Liver (tissue), 8 donors: ENCODE measurements at regions not wholly inside any gene's neighbourhood (a gene's known extent, or its start where the extent isn't known, plus 50 kb on each side); places are given as distances from the start of the nearest gene placed in this dataset.

Experiments used
- DNase-seq: peaks from one replicate; pipeline ENCODE4 v3.0.0-alpha.2; 2017; ENCODE audit warnings: low spot score
- H3K27ac ChIP-seq, 2 donors: one replicate each; pipeline ENCODE4 v1.7.0; 2013; ENCODE audit warnings: inconsistent platforms in 2 of 2, low read length in 2 of 2, control low read depth in 1 of 2, low read depth in 1 of 2, mild to moderate bottlenecking in 1 of 2
- H3K27me3 ChIP-seq, 4 donors: one replicate each; pipeline versions ENCODE4 v1.6.1 to v1.7.0; 2013; ENCODE audit warnings: low read length in 3 of 4, inconsistent platforms in 1 of 4, mild to moderate bottlenecking in 1 of 4, moderate library complexity in 1 of 4; ENCODE audit not compliant: control insufficient read depth in 4 of 4, insufficient read depth in 4 of 4
- H3K36me3 ChIP-seq, 4 donors: one replicate each; pipeline versions ENCODE4 v1.6.1 to v1.7.0; 2013; ENCODE audit warnings: low read length in 3 of 4, mild to moderate bottlenecking in 3 of 4, low read depth in 1 of 4, moderate library complexity in 1 of 4; ENCODE audit not compliant: control insufficient read depth in 4 of 4, insufficient read depth in 3 of 4
- H3K4me1 ChIP-seq, 4 donors: one replicate each; pipeline versions ENCODE4 v1.6.1 to v1.7.0; 2013; ENCODE audit warnings: low read length in 3 of 4, mild to moderate bottlenecking in 3 of 4, moderate library complexity in 1 of 4; ENCODE audit not compliant: control insufficient read depth in 4 of 4, insufficient read depth in 4 of 4
- H3K4me3 ChIP-seq, 3 donors: one replicate each; pipeline versions ENCODE4 v1.6.1 to v1.7.0; 2013; ENCODE audit warnings: low read length in 3 of 3, control low read depth in 1 of 3, low read depth in 1 of 3, mild to moderate bottlenecking in 1 of 3
- H3K9ac ChIP-seq, 2 donors: one replicate each; pipeline ENCODE4 v1.7.0; 2013; ENCODE audit warnings: low read length in 2 of 2, mild to moderate bottlenecking in 2 of 2, moderate library complexity in 2 of 2, control low read depth in 1 of 2, low read depth in 1 of 2
- H3K9me3 ChIP-seq, 4 donors: one replicate each; pipeline versions ENCODE4 v1.6.1 to v1.7.0; 2013; ENCODE audit warnings: low read length in 3 of 4; ENCODE audit not compliant: control insufficient read depth in 4 of 4
- ATF3 ChIP-seq: IDR thresholded peaks from 2 replicates; pipeline ENCODE4 v1.6.1; 2016; ENCODE audit warnings: antibody characterized with exemption
- CTCF ChIP-seq: fragments of 150-350 bp; IDR thresholded peaks from 2 replicates; pipeline ENCODE4 v1.5.1; 2017; ENCODE audit warnings: improper control_type of control experiment, low read depth, low read length; ENCODE audit not compliant: missing input control
- EGR1 ChIP-seq, 2 donors: IDR thresholded peaks; 2 replicates each; pipeline ENCODE4 v1.6.1; 2016 to 2018; ENCODE audit warnings: antibody characterized with exemption in 2 of 2, low read depth in 2 of 2
- FOXA1 ChIP-seq: IDR thresholded peaks from 2 replicates; pipeline ENCODE4 v1.6.1; 2016; ENCODE audit warnings: antibody characterized with exemption
- FOXA2 ChIP-seq: IDR thresholded peaks from 2 replicates; pipeline ENCODE4 v1.6.1; 2016; ENCODE audit warnings: antibody characterized with exemption
- GABPA ChIP-seq, 2 donors: IDR thresholded peaks in 1 of 2; conservative IDR thresholded peaks in 1 of 2; 2 replicates each; pipeline ENCODE4 v1.6.1; 2016; ENCODE audit warnings: antibody characterized with exemption in 2 of 2, mild to moderate bottlenecking in 1 of 2, moderate library complexity in 1 of 2
- HNF4A ChIP-seq, 2 donors: conservative IDR thresholded peaks; 2 replicates each; pipeline ENCODE4 v1.6.1; 2016; ENCODE audit warnings: antibody characterized with exemption in 2 of 2, mild to moderate bottlenecking in 2 of 2
- HNF4G ChIP-seq: IDR thresholded peaks from 2 replicates; pipeline ENCODE4 v1.6.1; 2016; ENCODE audit warnings: antibody characterized with exemption
- JUND ChIP-seq, 2 donors: IDR thresholded peaks; 2 replicates each; pipeline ENCODE4 v1.6.1; 2016; ENCODE audit warnings: antibody characterized with exemption in 2 of 2
- MAX ChIP-seq: IDR thresholded peaks from 2 replicates; pipeline ENCODE4 v1.6.1; 2016; ENCODE audit warnings: antibody characterized with exemption
- NR2F2 ChIP-seq: IDR thresholded peaks from 2 replicates; pipeline ENCODE4 v1.6.1; 2016; ENCODE audit warnings: antibody characterized with exemption
- RAD21 ChIP-seq, 2 donors: IDR thresholded peaks; 2 replicates each; pipeline ENCODE4 v1.6.1; 2016; ENCODE audit warnings: antibody characterized with exemption in 2 of 2, mild to moderate bottlenecking in 2 of 2
- REST ChIP-seq: IDR thresholded peaks from 2 replicates; pipeline ENCODE4 v1.6.1; 2016; ENCODE audit warnings: antibody characterized with exemption, mild to moderate bottlenecking
- RXRA ChIP-seq, 2 donors: IDR thresholded peaks; 2 replicates each; pipeline ENCODE4 v1.6.1; 2017 to 2018; ENCODE audit warnings: antibody characterized with exemption in 2 of 2, mild to moderate bottlenecking in 1 of 2
- SP1 ChIP-seq: IDR thresholded peaks from 2 replicates; pipeline ENCODE4 v1.6.1; 2018; ENCODE audit warnings: antibody characterized with exemption, mild to moderate bottlenecking
- TAF1 ChIP-seq: conservative IDR thresholded peaks from 2 replicates; pipeline ENCODE4 v1.6.1; 2016; ENCODE audit warnings: antibody characterized with exemption, mild to moderate bottlenecking
- YY1 ChIP-seq: IDR thresholded peaks from 2 replicates; pipeline ENCODE4 v1.6.1; 2016; ENCODE audit warnings: antibody characterized with exemption, mild to moderate bottlenecking
- ZBTB33 ChIP-seq: IDR thresholded peaks from 2 replicates; pipeline ENCODE4 v1.6.1; 2016; ENCODE audit warnings: antibody characterized with exemption
- WGBS: extraction: QIAGEN DNeasy Blood & Tissue Kit; methylation state at CpG from one replicate; pipeline ENCODE4 v1.1.7; 2013; 5-methylcytosine and 5-hydroxymethylcytosine counted together
- donor health status: healthy.
- donor health status: healthy.
- donor health status: healthy.
- donor health status: healthy.
- donor health status: healthy.

GRCh38 chr22:45077286-45077685, 67.5 kb upstream of the PHF21B start (continued):
- TF ChIP-seq EGR1 (IDR thresholded peaks at IDR 0.05; ENCODE audit: low read depth in 2 of 2) (no peak), ATF3 (no peak), ZBTB33 (no peak)

- no peak for DNase-seq
- H3K36me3 ChIP-seq = no peaks in the 10 kb centered on the region
- no peaks in the 10 kb centered on the region for H3K4me1 ChIP-seq
- peaks cover 0 to 3% (median 0%) of the 10 kb centered on the region in 4 donors for H3K27me3 ChIP-seq
- TF ChIP-seq FOXA2 = no peak
- TF ChIP-seq NR2F2 = no peak
- TF ChIP-seq FOXA1 = no peak
- no peak for TF ChIP-seq HNF4G
- TF ChIP-seq EGR1 (IDR thresholded peaks at IDR 0.05; ENCODE audit: low read depth in 2 of 2) = no peak
- TF ChIP-seq MAX = no peak
- no peak for TF ChIP-seq YY1
- no peak for TF ChIP-seq RXRA (IDR thresholded peaks at IDR 0.05)
- no peak for TF ChIP-seq GABPA (IDR thresholded peaks at IDR 0.05 in 1 of 2, conservative IDR thresholded peaks at IDR 0.05 in 1 of 2)
- no peak for TF ChIP-seq SP1
- no peak for TF ChIP-seq ZBTB33
- no peak for TF ChIP-seq HNF4A (conservative IDR thresholded peaks at IDR 0.05)
- TF ChIP-seq ATF3 = no peak
- no peak for TF ChIP-seq CTCF
- TF ChIP-seq RAD21 (IDR thresholded peaks at IDR 0.05) = no peak
- TF ChIP-seq JUND (IDR thresholded peaks at IDR 0.05) = no peak
- no peak for TF ChIP-seq REST
- TF ChIP-seq TAF1 = no peak
- no peak overlapping the region for H3K4me3 ChIP-seq
- H3K9ac ChIP-seq = no peak overlapping the region
- H3K9me3 ChIP-seq = no peaks in the 10 kb centered on the region
- 53% methylated on average over 25 of the region's 25 CpGs for WGBS
- H3K27ac ChIP-seq = no peak overlapping the region
Observed at GRCh38 chr22:45077826-45078334, 68.1 kb upstream of the PHF21B start.
